ENCODE measurements at regions not wholly inside any gene's neighbourhood (a gene's known extent, or its start where the extent isn't known, plus 50 kb on each side); places are given as distances from the start of the nearest gene placed in this dataset.
A peak's percentile ranks its signal among the peaks of the same experiment; 100 is the strongest.

DNA sequence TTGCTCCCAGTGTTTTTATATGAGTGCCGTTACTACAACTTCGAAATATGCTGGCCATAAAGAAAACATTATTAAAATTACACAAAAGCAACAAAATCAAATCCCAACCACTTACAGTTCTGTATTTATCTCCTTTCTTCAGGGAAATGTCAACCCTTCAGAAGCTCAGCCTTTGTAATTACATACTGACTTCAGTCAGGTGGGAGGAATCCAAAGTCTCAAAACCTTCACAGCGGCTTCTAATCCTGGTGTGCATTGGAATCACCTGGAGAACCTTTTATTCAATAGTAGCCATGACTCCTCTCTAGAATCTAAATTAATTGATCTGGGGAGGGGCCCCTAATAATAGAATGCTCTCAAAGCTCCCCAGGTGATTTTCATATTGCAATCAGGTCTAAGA, 463.7 kb upstream of the ARHGEF26 start:
- Mint-ChIP-seq H3K4me1 (ENCODE audit: low read depth) (no peaks in the 10 kb centered on the region), H3K36me3 (ENCODE audit: low read depth) (no peaks in the 10 kb centered on the region), H3K27ac (no peak overlapping the region), H3K9me3 (peaks cover 6% of the 10 kb centered on the region; the same call in 1 of the 2 replicates), H3K4me3 (no peak overlapping the region), H3K27me3 (ENCODE audit: insufficient read depth) (no peaks in the 10 kb centered on the region)
- no peak for DNase-seq
- TF ChIP-seq, protein P1, sequence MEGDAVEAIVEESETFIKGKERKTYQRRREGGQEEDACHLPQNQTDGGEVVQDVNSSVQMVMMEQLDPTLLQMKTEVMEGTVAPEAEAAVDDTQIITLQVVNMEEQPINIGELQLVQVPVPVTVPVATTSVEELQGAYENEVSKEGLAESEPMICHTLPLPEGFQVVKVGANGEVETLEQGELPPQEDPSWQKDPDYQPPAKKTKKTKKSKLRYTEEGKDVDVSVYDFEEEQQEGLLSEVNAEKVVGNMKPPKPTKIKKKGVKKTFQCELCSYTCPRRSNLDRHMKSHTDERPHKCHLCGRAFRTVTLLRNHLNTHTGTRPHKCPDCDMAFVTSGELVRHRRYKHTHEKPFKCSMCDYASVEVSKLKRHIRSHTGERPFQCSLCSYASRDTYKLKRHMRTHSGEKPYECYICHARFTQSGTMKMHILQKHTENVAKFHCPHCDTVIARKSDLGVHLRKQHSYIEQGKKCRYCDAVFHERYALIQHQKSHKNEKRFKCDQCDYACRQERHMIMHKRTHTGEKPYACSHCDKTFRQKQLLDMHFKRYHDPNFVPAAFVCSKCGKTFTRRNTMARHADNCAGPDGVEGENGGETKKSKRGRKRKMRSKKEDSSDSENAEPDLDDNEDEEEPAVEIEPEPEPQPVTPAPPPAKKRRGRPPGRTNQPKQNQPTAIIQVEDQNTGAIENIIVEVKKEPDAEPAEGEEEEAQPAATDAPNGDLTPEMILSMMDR (IDR thresholded peaks at IDR 0.05) = no peak

DNA sequence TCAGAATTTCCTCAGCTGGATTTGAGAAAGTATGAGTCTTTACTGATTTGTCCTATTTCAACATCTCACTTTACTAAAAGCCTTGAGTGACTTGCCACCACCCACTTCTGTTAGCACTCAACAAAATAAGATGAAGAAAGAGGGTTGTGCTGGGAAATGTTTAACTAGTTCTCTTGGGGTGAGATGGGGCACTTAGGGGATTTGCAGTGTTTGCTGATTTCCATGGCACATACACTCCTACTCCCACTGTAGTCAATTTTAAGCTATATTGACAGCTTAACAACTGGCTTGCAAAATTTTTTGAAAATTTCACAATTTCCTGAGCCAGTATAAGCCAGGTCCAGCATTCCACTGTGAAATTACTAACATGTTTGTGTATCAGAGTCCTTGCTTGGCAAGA, 463.1 kb upstream of the ARHGEF26 start:
- H3K9me3 Mint-ChIP-seq = peaks cover 6% of the 10 kb centered on the region; the same call in 1 of the 2 replicates
- no peak for DNase-seq
- H3K36me3 Mint-ChIP-seq (ENCODE audit: low read depth) = no peaks in the 10 kb centered on the region
- no peaks in the 10 kb centered on the region for H3K4me1 Mint-ChIP-seq (ENCODE audit: low read depth)
- TF ChIP-seq, protein P1 (IDR thresholded peaks at IDR 0.05) = no peak
- H3K27me3 Mint-ChIP-seq (ENCODE audit: insufficient read depth) = no peaks in the 10 kb centered on the region
- H3K4me3 Mint-ChIP-seq = no peak overlapping the region
- no peak overlapping the region for H3K27ac Mint-ChIP-seq

DNA sequence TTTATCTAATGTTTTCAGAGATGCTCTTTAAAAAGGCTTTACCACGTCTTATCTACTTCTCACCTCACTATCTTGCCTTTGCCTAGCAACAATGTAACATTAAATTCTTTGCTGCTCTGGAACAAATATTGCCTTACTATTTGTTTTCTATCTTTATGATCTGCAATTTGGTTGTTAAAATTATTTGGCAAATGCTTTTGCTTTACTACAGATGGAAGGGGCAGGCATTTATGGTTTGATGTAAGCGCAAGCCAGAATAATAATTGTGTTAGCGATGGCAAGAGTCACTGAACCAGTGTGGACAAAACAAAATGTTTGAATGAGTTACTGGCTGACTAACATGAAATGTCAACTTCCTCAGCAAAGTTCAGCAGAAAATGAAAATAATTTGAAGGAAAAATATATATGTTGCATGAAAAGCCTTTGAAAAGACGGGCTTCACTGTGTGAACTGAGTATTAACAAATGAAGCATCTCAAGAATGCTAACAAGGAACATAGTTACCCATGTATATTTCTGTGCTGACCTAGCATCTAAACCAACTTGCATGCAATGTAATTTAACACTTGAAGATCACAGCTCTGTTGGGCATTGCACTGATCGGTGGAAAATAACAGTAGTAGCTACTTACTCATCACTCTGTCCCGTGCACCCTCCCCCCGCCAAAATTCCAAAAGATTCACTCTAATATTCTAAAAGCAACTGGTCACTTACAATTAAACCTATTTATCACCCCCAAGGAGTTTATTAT, 454.0 kb upstream of the ARHGEF26 start:
- peaks cover 7% of the 10 kb centered on the region; the same call in 1 of the 2 replicates for H3K9me3 Mint-ChIP-seq
- DNase-seq = no peak
- H3K36me3 Mint-ChIP-seq (ENCODE audit: low read depth) = no peaks in the 10 kb centered on the region
- no peaks in the 10 kb centered on the region for H3K4me1 Mint-ChIP-seq (ENCODE audit: low read depth)
- no peak overlapping the region for H3K4me3 Mint-ChIP-seq
- 0 out of 2 replicates have a peak, but pooled peaks cover 2% of the 10 kb centered on the region for H3K27me3 Mint-ChIP-seq (ENCODE audit: insufficient read depth)
- no peak overlapping the region for H3K27ac Mint-ChIP-seq
- TF ChIP-seq, protein P1 (IDR thresholded peaks at IDR 0.05) = no peak

DNA sequence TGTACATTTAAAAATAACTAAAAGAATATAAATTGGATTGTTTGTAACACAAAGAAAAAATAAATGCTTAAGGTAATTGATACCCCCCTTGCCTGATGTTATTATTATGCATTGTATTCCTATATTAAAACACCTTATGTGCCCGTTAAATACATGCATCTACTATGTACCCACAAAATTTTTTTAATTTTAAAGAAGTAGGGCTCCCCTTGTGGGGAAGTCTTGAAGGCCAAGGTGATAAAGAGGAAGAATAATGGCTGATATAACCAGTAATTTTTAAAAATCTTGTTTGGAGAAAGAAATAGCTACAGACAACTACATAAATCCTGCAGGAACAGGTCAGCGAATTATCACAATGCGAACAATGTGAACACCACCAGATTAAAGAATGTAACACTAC, 451.7 kb upstream of the ARHGEF26 start:
- Mint-ChIP-seq H3K27ac (no peak overlapping the region), H3K27me3 (ENCODE audit: insufficient read depth) (0 out of 2 replicates have a peak, but pooled peaks cover 2% of the 10 kb centered on the region), H3K4me1 (ENCODE audit: low read depth) (no peaks in the 10 kb centered on the region), H3K36me3 (ENCODE audit: low read depth) (no peaks in the 10 kb centered on the region), H3K9me3 (peaks cover 7% of the 10 kb centered on the region), H3K4me3 (no peak overlapping the region)
- TF ChIP-seq, protein P1 (IDR thresholded peaks at IDR 0.05) = peak; percentile 42
- DNase-seq = no peak

DNA sequence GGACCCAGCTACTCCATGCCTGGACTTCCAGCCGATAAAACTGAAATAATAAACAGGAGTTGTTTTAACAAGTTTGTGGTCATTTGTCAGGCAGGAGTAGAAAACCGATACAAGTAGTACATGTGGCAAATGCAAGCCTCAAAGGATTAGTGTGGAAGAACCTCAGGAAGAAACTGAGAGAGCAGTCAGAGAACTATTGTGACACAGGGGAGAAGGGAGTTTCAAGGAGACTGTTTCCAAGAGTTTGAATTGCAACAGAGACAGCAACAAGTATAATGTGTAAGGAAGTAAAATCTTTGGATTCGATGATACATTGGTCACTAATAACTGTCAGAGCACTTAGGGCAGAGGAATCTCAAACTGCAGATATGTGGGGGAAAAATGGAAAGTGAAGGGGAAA, 450.6 kb upstream of the ARHGEF26 start:
- no peak for DNase-seq
- H3K27me3 Mint-ChIP-seq (ENCODE audit: insufficient read depth) = 0 out of 2 replicates have a peak, but pooled peaks cover 2% of the 10 kb centered on the region
- H3K9me3 Mint-ChIP-seq = peaks cover 7% of the 10 kb centered on the region
- TF ChIP-seq, protein P1 (IDR thresholded peaks at IDR 0.05) = no peak
- H3K4me1 Mint-ChIP-seq (ENCODE audit: low read depth) = no peaks in the 10 kb centered on the region
- no peak overlapping the region for H3K4me3 Mint-ChIP-seq
- no peaks in the 10 kb centered on the region for H3K36me3 Mint-ChIP-seq (ENCODE audit: low read depth)
- no peak overlapping the region for H3K27ac Mint-ChIP-seq
